ENCODE measurements at regions not wholly inside any gene's neighbourhood (a gene's known extent, or its start where the extent isn't known, plus 50 kb on each side); places are given as distances from the start of the nearest gene placed in this dataset.

DNA sequence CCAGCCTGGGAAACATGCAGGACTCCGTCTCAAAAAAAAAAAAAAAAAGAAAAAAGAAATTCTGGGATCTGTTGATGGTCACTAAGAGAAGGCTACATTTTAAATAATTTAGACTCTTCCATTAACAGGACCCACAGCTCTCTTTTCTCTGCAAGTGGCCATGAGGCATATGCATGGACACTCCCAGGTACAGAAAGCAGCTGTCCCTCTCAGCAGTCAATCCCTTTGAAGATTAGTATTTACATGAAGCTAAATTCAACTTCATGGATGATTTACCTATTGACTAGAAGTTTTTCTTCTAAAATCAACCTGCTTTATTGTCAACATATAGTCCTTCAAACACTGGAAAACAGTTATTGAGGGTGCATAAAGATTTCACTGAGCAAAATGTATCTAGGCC is 139.9 kb downstream of the CPEB2 start:
- Histone ChIP-seq H3K4me3 (no peak overlapping the region), H3K27me3 (replicated peaks in 1 of 7) (no peaks in the 10 kb centered on the region), H3K4me1 (no peaks in the 10 kb centered on the region), H3K27ac (no peak overlapping the region), H3K9me3 (peaks cover 0 to 6% (median 0%) of the 10 kb centered on the region in 8 donors), H3K36me3 (no peaks in the 10 kb centered on the region)
- WGBS, 5 donors, result 24 to 96% (median 89%) methylated on average over 1 of the region's 1 CpG
- TF ChIP-seq CTCF (IDR thresholded peaks at IDR 0.05 in 8 of 11, conservative IDR thresholded peaks at IDR 0.05 in 3 of 11), result no peak
- TF ChIP-seq POLR2AphosphoS5 (IDR thresholded peaks at IDR 0.05), result no peak
- no peak for TF ChIP-seq POLR2A (IDR thresholded peaks at IDR 0.05)
- intact Hi-C loops (cut with DNase I; ENCODE audit: low total_unique reads), result no loop called here
- no peak for DNase-seq

DNA sequence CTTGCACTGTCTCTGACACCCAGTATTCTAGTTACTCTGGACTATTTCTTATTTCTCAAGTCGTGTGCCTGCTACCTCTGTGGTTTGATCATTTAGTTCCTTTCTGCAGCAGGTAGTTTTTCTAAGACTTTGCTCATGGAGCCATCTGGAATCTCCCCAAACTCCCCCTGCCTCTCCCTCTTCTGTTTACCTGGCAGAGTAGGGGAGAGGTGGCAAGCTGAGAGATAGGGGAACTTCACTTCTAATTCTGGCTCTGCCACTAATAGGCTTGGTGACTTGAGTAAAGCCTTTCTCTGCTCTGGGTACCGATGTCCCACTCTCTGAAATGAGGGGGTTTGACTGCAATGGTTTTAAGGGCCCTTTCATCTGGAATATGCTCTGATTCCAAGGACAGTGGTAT is 141.3 kb downstream of the CPEB2 start:
- 74 to 89% (median 81%) methylated on average over 2 of the region's 2 CpGs for WGBS, 5 donors
- Histone ChIP-seq H3K9me3 (peaks cover 0 to 5% (median 0%) of the 10 kb centered on the region in 8 donors), H3K4me3 (no peak overlapping the region), H3K27ac (no peak overlapping the region), H3K27me3 (replicated peaks in 1 of 7) (no peaks in the 10 kb centered on the region), H3K36me3 (no peaks in the 10 kb centered on the region), H3K4me1 (no peaks in the 10 kb centered on the region)
- no peak for TF ChIP-seq POLR2AphosphoS5 (IDR thresholded peaks at IDR 0.05)
- intact Hi-C loops (cut with DNase I; ENCODE audit: low total_unique reads), result no loop called here
- DNase-seq, result no peak

GRCh38 chr4:15144249-15144966 is 142.1 kb downstream of the CPEB2 start:
- intact Hi-C loops (cut with DNase I; ENCODE audit: low total_unique reads), result no loop called here
- no peak for DNase-seq
- Histone ChIP-seq H3K27me3 (replicated peaks in 1 of 7) (no peaks in the 10 kb centered on the region), H3K4me1 (peaks cover 0 to 3% (median under 1%) of the 10 kb centered on the region in 6 donors), H3K4me3 (no peak overlapping the region), H3K9me3 (peaks cover 0 to 5% (median 0%) of the 10 kb centered on the region in 8 donors), H3K27ac (no peak overlapping the region), H3K36me3 (no peaks in the 10 kb centered on the region)
- TF ChIP-seq CTCF (IDR thresholded peaks at IDR 0.05 in 8 of 11, conservative IDR thresholded peaks at IDR 0.05 in 3 of 11) (no peak), POLR2A (IDR thresholded peaks at IDR 0.05) (no peak), POLR2AphosphoS5 (IDR thresholded peaks at IDR 0.05) (no peak)
- WGBS, 5 donors, result 71 to 83% (median 76%) methylated on average over 9 of the region's 9 CpGs

DNA sequence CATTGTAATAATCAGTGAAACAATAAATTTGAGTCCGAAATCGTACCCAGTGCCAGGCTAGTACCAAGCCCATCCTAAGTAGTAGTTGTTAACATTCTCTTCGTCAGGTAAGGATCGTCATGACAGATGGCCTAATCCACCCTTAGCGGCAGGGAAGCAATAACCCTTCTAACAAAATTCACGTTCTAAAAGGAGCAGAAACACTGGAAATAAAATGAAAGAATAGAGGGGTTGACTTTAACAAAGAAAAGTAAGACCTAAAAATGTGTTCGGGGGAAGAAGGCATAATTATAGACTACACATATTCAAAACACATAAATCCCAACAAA is 142.7 kb downstream of the CPEB2 start:
- H3K9me3 ChIP-seq, result peaks cover 0 to 1% (median 0%) of the 10 kb centered on the region in 8 donors
- TF ChIP-seq CTCF (IDR thresholded peaks at IDR 0.05 in 8 of 11, conservative IDR thresholded peaks at IDR 0.05 in 3 of 11), result no peak
- TF ChIP-seq POLR2A (IDR thresholded peaks at IDR 0.05), result no peak
- TF ChIP-seq POLR2AphosphoS5 (IDR thresholded peaks at IDR 0.05), result no peak
- H3K4me1 ChIP-seq, result peaks cover 0 to 9% (median 6%) of the 10 kb centered on the region in 6 donors
- 84 to 93% (median 91%) methylated on average over 7 of the region's 7 CpGs for WGBS, 5 donors
- H3K27ac ChIP-seq, result no peak overlapping the region
- H3K36me3 ChIP-seq, result no peaks in the 10 kb centered on the region
- no peak for DNase-seq
- intact Hi-C loops (cut with DNase I; ENCODE audit: low total_unique reads), result no loop called here
- no peak overlapping the region for H3K4me3 ChIP-seq
- H3K27me3 ChIP-seq (replicated peaks in 1 of 7), result no peaks in the 10 kb centered on the region
